ENCODE measurements at regions not wholly inside any gene's neighbourhood (a gene's known extent, or its start where the extent isn't known, plus 50 kb on each side); places are given as distances from the start of the nearest gene placed in this dataset.

- TF ChIP-seq ATF6 (CRISPR knock-in tag; IDR thresholded peaks at IDR 0.05) = no peak
- TF ChIP-seq PRDM15 (CRISPR knock-in tag; IDR thresholded peaks at IDR 0.05) = no peak
- TF ChIP-seq CTCF (IDR thresholded peaks at IDR 0.05) = no peak
- TF ChIP-seq USF2 (CRISPR knock-in tag; IDR thresholded peaks at IDR 0.05) = no peak
- TF ChIP-seq SMAD3 (CRISPR knock-in tag; IDR thresholded peaks at IDR 0.05; ENCODE audit: borderline replicate concordance) = no peak
- no peak for TF ChIP-seq ZNF232 (CRISPR knock-in tag; IDR thresholded peaks at IDR 0.05)
- TF ChIP-seq ZNF263 (CRISPR knock-in tag; IDR thresholded peaks at IDR 0.05; ENCODE audit: low read depth) = no peak
- TF ChIP-seq, protein P1, sequence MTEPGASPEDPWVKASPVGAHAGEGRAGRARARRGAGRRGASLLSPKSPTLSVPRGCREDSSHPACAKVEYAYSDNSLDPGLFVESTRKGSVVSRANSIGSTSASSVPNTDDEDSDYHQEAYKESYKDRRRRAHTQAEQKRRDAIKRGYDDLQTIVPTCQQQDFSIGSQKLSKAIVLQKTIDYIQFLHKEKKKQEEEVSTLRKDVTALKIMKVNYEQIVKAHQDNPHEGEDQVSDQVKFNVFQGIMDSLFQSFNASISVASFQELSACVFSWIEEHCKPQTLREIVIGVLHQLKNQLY (CRISPR knock-in tag; IDR thresholded peaks at IDR 0.05) = no peak
- no peak for TF ChIP-seq ZNF121 (CRISPR knock-in tag; IDR thresholded peaks at IDR 0.05)
- TF ChIP-seq ZNF532 (CRISPR knock-in tag; IDR thresholded peaks at IDR 0.05; ENCODE audit: borderline replicate concordance) = no peak
- no peak for TF ChIP-seq USF1 (CRISPR knock-in tag; IDR thresholded peaks at IDR 0.05)
- TF ChIP-seq, protein P2, sequence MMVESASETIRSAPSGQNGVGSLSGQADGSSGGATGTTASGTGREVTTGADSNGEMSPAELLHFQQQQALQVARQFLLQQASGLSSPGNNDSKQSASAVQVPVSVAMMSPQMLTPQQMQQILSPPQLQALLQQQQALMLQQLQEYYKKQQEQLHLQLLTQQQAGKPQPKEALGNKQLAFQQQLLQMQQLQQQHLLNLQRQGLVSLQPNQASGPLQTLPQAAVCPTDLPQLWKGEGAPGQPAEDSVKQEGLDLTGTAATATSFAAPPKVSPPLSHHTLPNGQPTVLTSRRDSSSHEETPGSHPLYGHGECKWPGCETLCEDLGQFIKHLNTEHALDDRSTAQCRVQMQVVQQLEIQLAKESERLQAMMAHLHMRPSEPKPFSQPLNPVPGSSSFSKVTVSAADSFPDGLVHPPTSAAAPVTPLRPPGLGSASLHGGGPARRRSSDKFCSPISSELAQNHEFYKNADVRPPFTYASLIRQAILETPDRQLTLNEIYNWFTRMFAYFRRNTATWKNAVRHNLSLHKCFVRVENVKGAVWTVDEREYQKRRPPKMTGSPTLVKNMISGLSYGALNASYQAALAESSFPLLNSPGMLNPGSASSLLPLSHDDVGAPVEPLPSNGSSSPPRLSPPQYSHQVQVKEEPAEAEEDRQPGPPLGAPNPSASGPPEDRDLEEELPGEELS (CRISPR knock-in tag; IDR thresholded peaks at IDR 0.05) = no peak
Measured at GRCh38 chr4:170271723-170272122, 182.0 kb upstream of the AADAT start.
